Spinal cord (tissue), 9 donors: ENCODE measurements at regions not wholly inside any gene's neighbourhood (a gene's known extent, or its start where the extent isn't known, plus 50 kb on each side); places are given as distances from the start of the nearest gene placed in this dataset.

Source experiments
- DNase-seq, 6 donors: peaks; one replicate each; pipeline versions ENCODE4 v3.0.0 to v3.0.0-alpha.2; 2013 to 2015; ENCODE audit warnings: low spot score in 6 of 6, low read depth in 4 of 6
- H3K27ac ChIP-seq: one replicate; pipeline ENCODE4 v1.5.1; 2013; ENCODE audit warnings: low read depth, low read length, control low read depth
- H3K27me3 ChIP-seq: one replicate; pipeline ENCODE4 v1.6.1; 2013; ENCODE audit warnings: low read length; ENCODE audit not compliant: control insufficient read depth, insufficient read depth
- H3K36me3 ChIP-seq: one replicate; pipeline ENCODE4 v1.6.1; 2013; ENCODE audit warnings: low read length; ENCODE audit not compliant: control insufficient read depth, insufficient read depth
- H3K4me1 ChIP-seq: one replicate; pipeline ENCODE4 v1.6.1; 2013; ENCODE audit warnings: low read length; ENCODE audit not compliant: control insufficient read depth, insufficient read depth
- H3K4me3 ChIP-seq: one replicate; pipeline ENCODE4 v1.5.1; 2013; ENCODE audit warnings: low read depth, low read length, control low read depth
- H3K9me3 ChIP-seq: one replicate; pipeline ENCODE4 v1.6.1; 2013; ENCODE audit warnings: low read length; ENCODE audit not compliant: control insufficient read depth, insufficient read depth
- WGBS: methylation state at CpG from one replicate; pipeline ENCODE4 v1.1.5; 2013; ENCODE audit warnings: missing lambda C conversion rate; ENCODE audit not compliant: insufficient coverage; 5-methylcytosine and 5-hydroxymethylcytosine counted together
- donor health status: healthy.

DNA sequence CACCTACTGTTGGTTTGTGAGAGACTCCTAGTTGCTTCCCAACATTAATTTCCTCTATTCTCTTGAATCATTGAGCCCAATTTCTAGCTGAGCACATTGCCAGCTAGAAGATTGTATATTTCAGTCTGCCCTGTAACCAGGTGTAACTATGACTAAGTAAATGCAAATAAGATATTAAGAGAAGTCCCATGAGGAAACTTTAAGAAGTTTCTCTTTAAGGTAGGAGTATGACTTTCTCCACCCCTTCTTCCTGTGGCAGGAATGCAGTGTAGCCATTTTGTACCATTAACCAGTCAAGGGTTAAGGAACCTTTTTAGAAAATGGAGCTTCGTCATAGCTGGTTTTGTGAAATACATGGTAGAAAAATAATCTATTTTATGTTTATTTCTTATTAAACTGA lies 534.2 kb upstream of the RGS18 start:
- Histone ChIP-seq H3K36me3 (no peaks in the 10 kb centered on the region), H3K27ac (no peak overlapping the region), H3K27me3 (no peaks in the 10 kb centered on the region), H3K9me3 (no peaks in the 10 kb centered on the region), H3K4me3 (no peak overlapping the region), H3K4me1 (no peaks in the 10 kb centered on the region)
- no CpG with 5 or more reads among the region's 1 CpG for WGBS
- DNase-seq = no peak

DNA sequence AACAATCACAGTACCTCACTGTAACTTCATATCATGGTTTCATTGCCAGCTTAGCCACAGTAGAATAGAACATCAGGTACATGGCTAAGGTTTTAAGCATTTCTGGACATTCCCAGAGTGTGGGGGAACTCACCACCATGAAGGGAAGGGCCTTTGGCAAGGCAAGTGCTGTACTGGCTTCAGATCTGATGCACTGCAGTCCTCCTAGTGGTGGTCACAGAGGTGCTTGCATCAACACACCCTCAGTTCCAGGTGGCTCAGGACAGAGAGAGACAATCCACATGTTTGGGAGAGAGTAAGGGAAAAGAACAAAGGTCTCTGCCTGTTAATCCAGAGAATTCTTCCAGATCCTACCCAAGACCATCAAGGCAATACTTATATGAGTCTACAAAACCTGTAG lies 528.4 kb upstream of the RGS18 start:
- Histone ChIP-seq H3K4me3 (no peak overlapping the region), H3K27ac (no peak overlapping the region), H3K36me3 (no peaks in the 10 kb centered on the region), H3K9me3 (no peaks in the 10 kb centered on the region), H3K27me3 (no peaks in the 10 kb centered on the region), H3K4me1 (no peaks in the 10 kb centered on the region)
- DNase-seq = no peak

DNA sequence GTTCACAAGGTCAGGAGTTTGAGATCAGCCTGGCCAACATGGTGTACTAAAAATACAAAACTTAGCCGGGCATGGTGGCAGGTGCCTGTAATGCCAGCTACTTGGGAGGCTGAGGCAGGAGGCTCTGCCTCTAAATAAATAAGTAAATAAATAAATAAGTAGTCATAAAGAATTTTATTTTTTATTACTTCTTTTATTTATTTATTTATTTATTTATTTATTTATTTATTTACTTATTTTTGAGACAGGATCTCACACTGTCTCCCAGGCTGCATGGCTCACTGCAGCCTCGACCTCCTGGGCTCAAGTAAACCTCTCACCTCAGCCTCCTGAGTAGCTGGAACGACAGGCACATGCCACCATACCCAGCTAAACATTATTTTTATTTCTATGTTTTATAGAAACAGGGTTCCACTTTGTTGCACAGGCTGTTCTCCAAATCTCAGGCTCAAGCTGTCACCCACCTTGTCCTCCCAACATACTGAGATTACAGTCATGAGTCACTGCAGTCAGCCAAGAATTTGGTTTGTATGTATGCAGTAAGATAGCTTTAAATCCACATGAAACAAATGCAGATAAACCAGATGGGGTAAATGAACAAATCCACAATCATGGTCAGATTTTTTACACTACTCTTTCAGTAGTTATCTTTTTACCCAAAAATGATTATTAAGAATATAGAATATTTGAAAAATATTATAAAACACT lies 523.3 kb upstream of the RGS18 start:
- peak in 1 of 6 donors; percentile 16 for DNase-seq
- no peaks in the 10 kb centered on the region for H3K36me3 ChIP-seq
- no peak overlapping the region for H3K4me3 ChIP-seq
- H3K4me1 ChIP-seq = no peaks in the 10 kb centered on the region
- no CpG with 5 or more reads among the region's 3 CpGs for WGBS
- H3K27me3 ChIP-seq = no peaks in the 10 kb centered on the region
- no peak overlapping the region for H3K27ac ChIP-seq
- no peaks in the 10 kb centered on the region for H3K9me3 ChIP-seq

DNA sequence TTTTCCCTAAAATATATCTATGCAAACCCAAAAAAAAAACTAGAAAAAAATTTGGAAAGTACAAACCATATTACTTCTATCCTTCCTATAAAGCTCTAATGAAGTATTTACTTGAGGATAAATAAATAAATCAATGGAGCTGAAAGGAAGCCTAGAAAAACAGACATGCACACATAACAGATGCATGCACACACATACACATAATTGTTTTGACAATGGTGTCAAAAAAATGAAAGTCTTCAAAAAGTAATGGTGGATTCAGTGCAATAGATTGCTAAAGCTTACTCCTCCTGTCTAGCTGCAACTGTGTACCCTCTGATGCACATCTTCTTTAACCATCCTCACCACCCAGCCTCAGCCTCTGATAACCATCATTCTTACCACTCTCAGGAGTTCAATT lies 521.9 kb upstream of the RGS18 start:
- peak in 1 of 6 donors; percentile 35 for DNase-seq
- Histone ChIP-seq H3K9me3 (no peaks in the 10 kb centered on the region), H3K4me1 (no peaks in the 10 kb centered on the region), H3K27me3 (no peaks in the 10 kb centered on the region), H3K36me3 (no peaks in the 10 kb centered on the region), H3K27ac (no peak overlapping the region), H3K4me3 (no peak overlapping the region)

DNA sequence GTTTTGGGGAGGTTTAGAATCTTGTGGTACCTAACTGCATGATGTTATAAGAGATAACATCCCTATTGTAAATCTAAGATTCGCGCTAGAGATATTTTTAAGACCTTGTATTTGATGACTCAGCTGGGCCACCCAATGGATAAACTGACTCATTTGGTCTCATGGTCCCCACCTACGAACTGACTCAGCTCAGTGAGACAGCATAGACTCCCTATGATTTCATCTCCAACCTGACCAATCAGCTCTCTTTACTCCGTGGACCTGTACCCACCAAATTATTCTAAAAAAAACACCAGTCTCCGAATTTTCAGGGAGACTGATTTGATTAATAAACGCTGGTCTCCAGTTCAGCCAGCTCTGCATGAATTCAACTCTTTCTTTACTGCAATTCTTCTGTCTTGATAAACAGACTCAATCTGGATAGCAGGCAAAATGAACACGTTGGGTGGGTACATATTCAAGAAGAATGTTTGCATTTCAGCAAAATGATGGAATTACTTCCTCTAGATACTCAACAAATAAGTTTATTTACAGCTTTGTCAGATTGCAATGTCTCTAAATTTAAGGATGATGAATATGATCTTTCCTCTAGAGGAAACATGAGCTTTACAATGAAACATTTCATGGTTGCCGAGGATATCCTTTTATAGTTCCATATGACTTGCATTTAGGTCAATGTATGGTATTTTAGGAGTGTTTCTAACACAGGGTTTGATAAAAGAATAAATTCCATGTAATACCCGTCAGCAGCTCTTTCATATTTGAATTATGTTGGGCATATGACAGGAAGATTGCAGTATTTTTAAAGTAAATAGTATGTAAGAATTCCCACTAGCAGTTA lies 516.6 kb upstream of the RGS18 start:
- Histone ChIP-seq H3K27me3 (no peaks in the 10 kb centered on the region), H3K4me1 (no peaks in the 10 kb centered on the region), H3K27ac (no peak overlapping the region), H3K9me3 (no peaks in the 10 kb centered on the region), H3K4me3 (no peak overlapping the region), H3K36me3 (no peaks in the 10 kb centered on the region)
- WGBS = 69% methylated on average over 2 of the region's 9 CpGs
- DNase-seq = no peak

DNA sequence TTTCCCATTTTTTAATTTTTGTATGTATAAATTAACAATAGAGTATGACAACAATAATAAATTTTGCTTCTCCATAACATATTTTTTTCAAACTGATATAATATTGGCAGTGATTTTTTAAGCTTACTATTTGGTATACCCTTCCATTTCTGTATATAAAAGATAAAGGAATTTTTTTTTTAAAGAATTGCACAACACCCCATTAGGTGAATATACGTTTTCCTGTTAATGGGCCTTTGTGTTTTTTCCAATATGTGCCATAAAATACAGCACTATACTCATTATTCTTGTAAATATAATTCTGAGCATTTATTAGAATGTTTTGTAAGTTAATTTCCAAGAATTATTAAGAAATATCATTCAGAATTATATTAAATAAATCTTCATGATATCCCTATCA lies 515.2 kb upstream of the RGS18 start:
- H3K27me3 ChIP-seq = no peaks in the 10 kb centered on the region
- H3K36me3 ChIP-seq = no peaks in the 10 kb centered on the region
- H3K27ac ChIP-seq = no peak overlapping the region
- WGBS = no CpG with 5 or more reads among the region's 1 CpG
- H3K9me3 ChIP-seq = peaks cover 1% of the 10 kb centered on the region
- no peaks in the 10 kb centered on the region for H3K4me1 ChIP-seq
- H3K4me3 ChIP-seq = no peak overlapping the region
- no peak for DNase-seq

DNA sequence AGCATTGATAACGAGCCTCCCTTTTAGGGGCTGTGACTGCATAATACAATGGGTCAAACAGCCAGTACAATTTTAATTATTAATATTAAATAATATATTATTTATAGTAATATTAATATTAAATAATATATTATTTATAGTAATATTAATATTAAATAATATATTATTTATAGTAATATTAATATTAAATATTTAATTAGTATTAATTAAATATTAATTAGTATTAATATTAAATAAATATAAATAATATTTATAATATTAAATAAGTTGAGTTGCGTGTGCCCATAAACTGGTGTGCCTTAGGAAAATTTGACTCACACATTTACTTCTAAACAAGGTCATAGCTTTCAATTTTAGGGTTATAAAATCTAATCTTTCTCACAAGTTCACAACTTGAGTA lies 509.3 kb upstream of the RGS18 start:
- Histone ChIP-seq H3K36me3 (no peaks in the 10 kb centered on the region), H3K9me3 (peaks cover 1% of the 10 kb centered on the region), H3K27me3 (no peaks in the 10 kb centered on the region), H3K4me1 (no peaks in the 10 kb centered on the region), H3K4me3 (no peak overlapping the region), H3K27ac (no peak overlapping the region)
- 100% methylated on average over 1 of the region's 2 CpGs for WGBS
- DNase-seq = no peak

DNA sequence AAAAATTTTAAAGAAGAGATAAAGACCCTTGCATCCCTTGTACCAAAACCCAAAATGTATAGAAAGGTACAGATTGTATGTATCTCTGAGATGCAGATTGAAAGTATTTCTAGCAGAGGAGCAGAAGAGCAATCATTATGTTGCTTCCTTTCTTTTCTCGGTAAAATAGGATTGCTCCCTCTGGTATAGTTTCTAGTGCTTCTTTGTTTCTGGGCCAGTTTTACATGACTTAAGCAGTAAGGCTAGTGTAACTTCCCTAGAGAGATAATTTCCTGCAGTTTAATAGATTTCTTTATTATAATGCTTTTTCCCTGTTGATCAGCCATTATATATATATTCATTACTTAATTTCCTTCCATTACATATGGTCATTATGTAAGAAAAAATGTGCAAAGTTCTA lies 496.2 kb upstream of the RGS18 start:
- WGBS = no CpG with 5 or more reads among the region's 1 CpG
- Histone ChIP-seq H3K4me3 (no peak overlapping the region), H3K36me3 (no peaks in the 10 kb centered on the region), H3K4me1 (no peaks in the 10 kb centered on the region), H3K9me3 (no peaks in the 10 kb centered on the region), H3K27me3 (no peaks in the 10 kb centered on the region), H3K27ac (no peak overlapping the region)
- peak in 1 of 6 donors; percentile 83 for DNase-seq

DNA sequence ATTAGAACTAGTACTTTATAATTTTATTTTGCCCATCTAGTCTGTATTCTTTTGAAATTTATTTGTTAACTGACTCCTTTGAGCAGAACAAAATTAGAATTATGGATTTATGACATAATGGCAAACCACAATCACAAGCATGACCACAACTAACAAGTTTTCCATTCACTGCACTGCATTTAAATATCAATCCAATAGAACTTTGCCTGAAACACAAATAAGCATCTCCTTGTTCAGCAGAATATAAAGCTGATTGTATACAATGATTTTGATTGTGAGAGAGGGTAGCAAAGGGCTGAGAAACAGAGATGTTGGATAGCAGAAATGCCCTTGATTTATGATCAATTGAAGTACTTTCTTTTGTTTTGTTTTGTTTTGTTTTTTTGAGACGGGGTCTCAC lies 495.5 kb upstream of the RGS18 start:
- Histone ChIP-seq H3K9me3 (no peaks in the 10 kb centered on the region), H3K27ac (no peak overlapping the region), H3K4me1 (no peaks in the 10 kb centered on the region), H3K36me3 (no peaks in the 10 kb centered on the region), H3K27me3 (no peaks in the 10 kb centered on the region), H3K4me3 (no peak overlapping the region)
- WGBS = no CpG with 5 or more reads among the region's 1 CpG
- peak in 1 of 6 donors; percentile 7 for DNase-seq

DNA sequence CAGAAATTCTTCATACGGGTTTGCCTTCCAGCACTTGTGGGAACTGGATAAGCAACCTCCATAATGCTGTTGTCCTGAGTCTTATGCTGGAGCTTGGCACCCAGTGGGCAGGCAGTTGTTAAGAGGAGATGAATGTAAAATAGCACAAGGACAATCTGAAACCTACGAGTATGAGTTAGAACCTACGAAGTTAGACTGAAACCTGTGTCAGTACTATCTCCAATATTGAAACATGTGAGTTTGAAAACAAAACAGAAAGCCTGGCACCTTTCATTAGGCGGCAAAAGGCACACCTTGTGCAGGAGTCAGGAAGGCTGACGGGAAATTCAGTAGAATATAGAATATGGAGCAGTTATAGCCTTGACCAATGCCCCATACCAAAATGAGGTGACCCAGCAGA lies 489.7 kb upstream of the RGS18 start:
- no peak overlapping the region for H3K27ac ChIP-seq
- no peaks in the 10 kb centered on the region for H3K4me1 ChIP-seq
- no peaks in the 10 kb centered on the region for H3K36me3 ChIP-seq
- no peaks in the 10 kb centered on the region for H3K27me3 ChIP-seq
- no peak for DNase-seq
- H3K9me3 ChIP-seq = no peaks in the 10 kb centered on the region
- H3K4me3 ChIP-seq = no peak overlapping the region
- 100% methylated on average over 3 of the region's 5 CpGs for WGBS
